Progenitor cell of endocrine pancreas (in vitro differentiated cells): ENCODE measurements at regions not wholly inside any gene's neighbourhood (a gene's known extent, or its start where the extent isn't known, plus 50 kb on each side); places are given as distances from the start of the nearest gene placed in this dataset.

Source experiments
- DNase-seq: peaks from one replicate; pipeline ENCODE4 v3.0.0; 2021; ENCODE audit warnings: low spot score; ENCODE audit not compliant: unreplicated experiment
- H3K27ac Mint-ChIP-seq: 2 replicates; pipeline ENCODE4 v1.8.0; 2021; ENCODE audit warnings: mild to moderate bottlenecking, moderate library complexity, mixed read lengths
- H3K27me3 Mint-ChIP-seq: 2 replicates; pipeline ENCODE4 v1.8.0; 2021; ENCODE audit warnings: mixed read lengths
- H3K36me3 Mint-ChIP-seq: 2 replicates; pipeline ENCODE4 v1.8.0; 2022; ENCODE audit warnings: mixed read lengths; ENCODE audit not compliant: insufficient read depth
- H3K4me1 Mint-ChIP-seq: 2 replicates; pipeline ENCODE4 v1.8.0; 2021; ENCODE audit warnings: low read depth, mixed read lengths
- H3K4me3 Mint-ChIP-seq: 2 replicates; pipeline ENCODE4 v1.8.0; 2021; ENCODE audit warnings: low read depth, mild to moderate bottlenecking, moderate library complexity, mixed read lengths
- H3K9me3 Mint-ChIP-seq: 2 replicates; pipeline ENCODE4 v1.8.0; 2021; ENCODE audit warnings: low read depth, mixed read lengths
- TF ChIP-seq, protein P1 (sequence below): fragments of 200-600 bp; sonication (generic); IDR thresholded peaks from one replicate; pipeline ENCODE4 v1.5.0; 2021; ENCODE audit warnings: antibody characterized with exemption, mild to moderate bottlenecking; ENCODE audit not compliant: unreplicated experiment

DNA sequence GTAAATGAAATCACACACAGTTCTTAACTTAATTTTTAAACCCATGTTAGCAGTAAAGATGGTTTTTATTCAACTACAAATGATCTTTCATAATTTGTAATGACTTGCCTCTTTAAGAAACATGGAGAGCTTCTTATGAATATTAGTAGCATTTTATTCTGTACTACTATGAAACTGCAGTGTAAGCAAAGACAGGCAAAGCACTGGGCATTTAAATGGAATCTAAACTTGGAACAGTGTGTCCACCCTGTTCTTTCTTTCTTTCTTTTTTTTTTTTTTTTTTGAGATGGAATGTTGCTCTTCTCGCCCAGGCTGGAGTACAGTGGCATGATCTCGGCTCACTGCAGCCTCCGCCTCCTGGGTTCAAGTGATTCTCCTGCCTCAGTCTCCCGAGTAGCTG lies 740.4 kb upstream of the IGFBP3 start:
- H3K4me3 Mint-ChIP-seq = no peak overlapping the region
- peaks cover 6% of the 10 kb centered on the region for H3K9me3 Mint-ChIP-seq
- DNase-seq = no peak
- no peaks in the 10 kb centered on the region for H3K27me3 Mint-ChIP-seq
- no peaks in the 10 kb centered on the region for H3K4me1 Mint-ChIP-seq
- no peak overlapping the region for H3K27ac Mint-ChIP-seq
- no peaks in the 10 kb centered on the region for H3K36me3 Mint-ChIP-seq
- TF ChIP-seq, protein P1, sequence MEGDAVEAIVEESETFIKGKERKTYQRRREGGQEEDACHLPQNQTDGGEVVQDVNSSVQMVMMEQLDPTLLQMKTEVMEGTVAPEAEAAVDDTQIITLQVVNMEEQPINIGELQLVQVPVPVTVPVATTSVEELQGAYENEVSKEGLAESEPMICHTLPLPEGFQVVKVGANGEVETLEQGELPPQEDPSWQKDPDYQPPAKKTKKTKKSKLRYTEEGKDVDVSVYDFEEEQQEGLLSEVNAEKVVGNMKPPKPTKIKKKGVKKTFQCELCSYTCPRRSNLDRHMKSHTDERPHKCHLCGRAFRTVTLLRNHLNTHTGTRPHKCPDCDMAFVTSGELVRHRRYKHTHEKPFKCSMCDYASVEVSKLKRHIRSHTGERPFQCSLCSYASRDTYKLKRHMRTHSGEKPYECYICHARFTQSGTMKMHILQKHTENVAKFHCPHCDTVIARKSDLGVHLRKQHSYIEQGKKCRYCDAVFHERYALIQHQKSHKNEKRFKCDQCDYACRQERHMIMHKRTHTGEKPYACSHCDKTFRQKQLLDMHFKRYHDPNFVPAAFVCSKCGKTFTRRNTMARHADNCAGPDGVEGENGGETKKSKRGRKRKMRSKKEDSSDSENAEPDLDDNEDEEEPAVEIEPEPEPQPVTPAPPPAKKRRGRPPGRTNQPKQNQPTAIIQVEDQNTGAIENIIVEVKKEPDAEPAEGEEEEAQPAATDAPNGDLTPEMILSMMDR = no peak

DNA sequence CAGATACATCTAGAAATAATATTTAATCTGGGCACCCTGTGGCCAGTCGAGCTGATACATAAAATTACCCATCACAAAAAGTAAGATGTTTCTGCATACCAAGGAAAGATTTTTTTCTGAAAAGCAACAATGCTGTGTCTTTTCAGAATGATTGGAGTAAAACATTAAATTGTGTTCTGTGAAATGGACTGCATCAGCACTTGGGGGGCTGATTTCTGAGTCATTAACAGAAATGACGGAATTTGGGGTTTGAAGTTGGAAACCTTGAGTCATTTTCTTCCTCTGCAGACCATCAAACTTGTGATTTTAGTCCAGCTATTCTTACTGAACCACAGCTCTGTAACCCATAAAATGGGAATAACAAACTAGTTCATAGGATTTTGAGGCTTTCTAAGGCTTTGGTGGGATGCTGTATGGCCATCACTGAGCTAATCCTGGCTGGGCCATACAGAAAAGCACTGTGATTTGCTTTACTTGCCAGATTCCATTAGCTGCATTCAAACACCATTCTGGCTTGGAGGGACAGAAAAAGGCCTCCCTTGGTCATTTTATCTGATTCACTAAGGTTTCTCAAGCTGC lies 739.4 kb upstream of the IGFBP3 start:
- H3K36me3 Mint-ChIP-seq = no peaks in the 10 kb centered on the region
- no peak overlapping the region for H3K27ac Mint-ChIP-seq
- TF ChIP-seq, protein P1 = no peak
- H3K27me3 Mint-ChIP-seq = no peaks in the 10 kb centered on the region
- H3K4me3 Mint-ChIP-seq = no peak overlapping the region
- peaks cover 4% of the 10 kb centered on the region for H3K9me3 Mint-ChIP-seq
- DNase-seq = no peak
- H3K4me1 Mint-ChIP-seq = no peaks in the 10 kb centered on the region

DNA sequence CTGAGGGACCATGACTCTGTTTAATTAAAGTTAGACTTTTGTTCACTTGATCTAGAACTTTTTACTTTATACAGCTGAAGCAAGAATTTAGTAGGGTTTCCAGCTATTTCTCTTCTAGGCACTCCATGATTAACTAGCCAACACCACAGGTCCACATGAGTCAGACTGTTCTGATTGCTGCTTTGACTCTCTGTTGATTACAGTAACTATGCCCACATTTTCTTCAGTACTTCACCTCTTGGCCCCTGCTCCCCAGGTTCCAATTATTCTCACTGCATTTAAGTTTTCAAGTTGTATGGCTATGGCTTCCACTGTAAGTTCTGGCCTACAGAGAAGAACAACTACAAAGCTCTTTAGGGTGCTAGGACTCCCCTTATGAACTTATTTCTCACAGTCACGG lies 737.2 kb upstream of the IGFBP3 start:
- no peak for DNase-seq
- Mint-ChIP-seq H3K36me3 (no peaks in the 10 kb centered on the region), H3K4me3 (no peak overlapping the region), H3K27ac (no peak overlapping the region), H3K27me3 (no peaks in the 10 kb centered on the region), H3K4me1 (no peaks in the 10 kb centered on the region), H3K9me3 (peaks cover 4% of the 10 kb centered on the region)
- TF ChIP-seq, protein P1 = no peak

DNA sequence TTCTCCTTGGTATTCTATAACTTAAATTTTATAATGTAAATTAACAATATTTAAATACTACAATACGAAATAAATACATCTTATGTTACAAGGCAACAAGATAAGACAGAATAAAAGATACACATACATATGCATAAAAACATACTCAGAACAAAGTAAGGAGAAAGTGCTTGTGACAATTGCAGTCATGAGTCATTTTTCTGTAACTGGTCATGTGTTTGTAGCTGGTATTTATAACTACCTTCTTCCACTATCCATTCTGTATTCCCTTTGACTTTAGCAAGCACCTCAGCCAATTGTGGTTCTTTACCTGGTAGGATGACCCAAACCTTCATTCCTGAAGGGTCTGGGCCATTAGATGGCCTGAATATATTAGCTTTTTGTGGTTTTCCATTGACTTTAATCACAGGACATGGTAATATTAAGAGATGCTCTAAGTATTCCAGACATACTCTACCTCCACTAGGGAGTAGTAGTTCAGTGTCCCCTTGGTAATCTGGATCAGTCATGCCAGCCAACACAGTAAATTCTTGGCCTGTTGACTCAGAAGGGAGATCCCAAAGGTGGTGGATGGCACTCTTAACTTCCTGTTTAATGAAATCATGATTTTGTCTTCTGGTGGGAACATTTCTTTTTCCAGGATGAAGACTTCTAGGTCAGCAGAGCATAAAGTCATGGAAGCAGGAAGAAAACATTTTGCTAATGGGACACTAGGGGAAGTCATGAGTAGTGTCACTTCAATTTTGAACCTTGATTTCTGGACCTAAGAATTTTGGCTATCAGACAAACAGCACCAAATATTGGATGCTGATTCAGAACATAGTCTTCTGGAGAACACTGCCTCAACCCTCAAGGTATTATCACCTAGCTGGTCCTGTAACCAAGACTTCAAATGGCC lies 733.7 kb upstream of the IGFBP3 start:
- no peak for DNase-seq
- Mint-ChIP-seq H3K4me1 (peaks cover 6% of the 10 kb centered on the region), H3K4me3 (no peak overlapping the region)

DNA sequence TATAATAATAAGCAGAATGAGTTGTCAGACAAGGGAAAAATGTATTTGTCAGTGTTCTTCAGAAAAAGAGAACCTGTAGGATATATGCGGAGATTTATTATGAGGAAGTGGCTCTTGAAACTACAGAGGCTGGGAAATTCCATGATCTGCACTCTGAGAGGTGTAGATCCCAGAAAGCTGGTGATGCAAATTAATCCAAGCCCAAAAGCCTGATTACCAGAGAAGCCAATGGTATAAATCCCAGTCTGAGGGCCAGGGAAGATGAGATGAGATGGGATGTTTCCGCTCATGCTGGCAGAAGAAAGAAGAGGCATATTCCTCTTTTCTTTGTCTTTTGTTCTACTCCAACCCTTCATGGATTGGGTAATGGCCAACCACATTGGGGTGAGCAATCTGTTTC lies 732.8 kb upstream of the IGFBP3 start:
- no peak for DNase-seq
- H3K27ac Mint-ChIP-seq = no peak overlapping the region
- peaks cover 7% of the 10 kb centered on the region for H3K9me3 Mint-ChIP-seq
- TF ChIP-seq, protein P1 = no peak
- peaks cover under 1% of the 10 kb centered on the region for H3K36me3 Mint-ChIP-seq
- H3K4me1 Mint-ChIP-seq = peaks cover 6% of the 10 kb centered on the region
- no peaks in the 10 kb centered on the region for H3K27me3 Mint-ChIP-seq
- no peak overlapping the region for H3K4me3 Mint-ChIP-seq

More for the DNA sequence above, 733.7 kb upstream of the IGFBP3 start:
- TF ChIP-seq, protein P1 = no peak
- H3K27me3 Mint-ChIP-seq = no peaks in the 10 kb centered on the region
- peaks cover 4% of the 10 kb centered on the region for H3K9me3 Mint-ChIP-seq
- H3K27ac Mint-ChIP-seq = no peak overlapping the region
- H3K36me3 Mint-ChIP-seq = no peaks in the 10 kb centered on the region
